ENCODE measurements at regions not wholly inside any gene's neighbourhood (a gene's known extent, or its start where the extent isn't known, plus 50 kb on each side); places are given as distances from the start of the nearest gene placed in this dataset.

- intact Hi-C loops (cut with DNase I), result no loop called here
- WGBS, 4 donors, result 52 to 58% (median 57%) methylated on average over 1 of the region's 1 CpG
Measured at GRCh38 chr4:119763386-119763785, 134.8 kb upstream of the PDE5A start.

GRCh38 chr4:119755599-119755998 lies 127.0 kb upstream of the PDE5A start:
- intact Hi-C loops (cut with DNase I), result no loop called here
- WGBS, 4 donors, result 39 to 91% (median 82%) methylated on average over 1 of the region's 1 CpG

More at GRCh38 chr4:119763386-119763785, 134.8 kb upstream of the PDE5A start:
- Histone ChIP-seq H3K27me3 (no peaks in the 10 kb centered on the region), H3K27ac (no peak overlapping the region), H3K4me3 (no peak overlapping the region), H3K36me3 (no peaks in the 10 kb centered on the region), H3K9me3 (peaks cover 0 to 5% (median 0%) of the 10 kb centered on the region in 12 donors), H3K4me1 (no peaks in the 10 kb centered on the region)
- DNase-seq (no peak), ATAC-seq (no peak)
- TF ChIP-seq CTCF (IDR thresholded peaks at IDR 0.05) (no peak), POLR2A (IDR thresholded peaks at IDR 0.05) (no peak)

GRCh38 chr4:119752936-119753335 lies 124.3 kb upstream of the PDE5A start:
- Histone ChIP-seq H3K27ac (no peak overlapping the region), H3K4me3 (no peak overlapping the region), H3K9me3 (no peaks in the 10 kb centered on the region), H3K4me1 (peaks cover 0 to 24% (median 0%) of the 10 kb centered on the region in 12 donors), H3K36me3 (no peaks in the 10 kb centered on the region), H3K27me3 (no peaks in the 10 kb centered on the region)
- TF ChIP-seq POLR2A (IDR thresholded peaks at IDR 0.05) (no peak), CTCF (IDR thresholded peaks at IDR 0.05) (no peak)
- intact Hi-C loops (cut with DNase I), result no loop called here
- WGBS, 4 donors, result 72 to 90% (median 88%) methylated on average over 2 of the region's 2 CpGs
- DNase-seq, result no peak
- no peak for ATAC-seq

More at GRCh38 chr4:119755599-119755998, 127.0 kb upstream of the PDE5A start:
- no peak overlapping the region for H3K27ac ChIP-seq
- ATAC-seq (no peak), DNase-seq (no peak)
- H3K36me3 ChIP-seq, result no peaks in the 10 kb centered on the region
- no peaks in the 10 kb centered on the region for H3K27me3 ChIP-seq
- TF ChIP-seq CTCF (IDR thresholded peaks at IDR 0.05), result no peak
- TF ChIP-seq POLR2A (IDR thresholded peaks at IDR 0.05), result no peak
- H3K9me3 ChIP-seq, result no peaks in the 10 kb centered on the region
- H3K4me3 ChIP-seq, result no peak overlapping the region
- peaks cover 0 to 5% (median 0%) of the 10 kb centered on the region in 12 donors for H3K4me1 ChIP-seq

GRCh38 chr4:119750771-119751170 lies 122.2 kb upstream of the PDE5A start:
- Histone ChIP-seq H3K4me1 (peaks cover 0 to 31% (median 0%) of the 10 kb centered on the region in 12 donors), H3K4me3 (no peak overlapping the region), H3K27ac (peak overlapping the region in 8 of 12 donors; percentile 20 to 68 (median 44)), H3K36me3 (no peaks in the 10 kb centered on the region), H3K9me3 (no peaks in the 10 kb centered on the region), H3K27me3 (no peaks in the 10 kb centered on the region)
- DNase-seq (no peak), ATAC-seq (peak; percentile 44 to 81 (median 60))
- intact Hi-C loops (cut with DNase I), result no loop called here
- no peak for TF ChIP-seq POLR2A (IDR thresholded peaks at IDR 0.05)
- TF ChIP-seq CTCF (IDR thresholded peaks at IDR 0.05), result no peak
- 15 to 53% (median 34%) methylated on average over 1 of the region's 1 CpG for WGBS, 4 donors
